ENCODE measurements at regions not wholly inside any gene's neighbourhood (a gene's known extent, or its start where the extent isn't known, plus 50 kb on each side); places are given as distances from the start of the nearest gene placed in this dataset.

GRCh38 chr2:58387701-58388100 lies 146.6 kb upstream of the FANCL start:
- H2BK20ac ChIP-seq (ENCODE audit: low read length) = no peak overlapping the region
- no peak overlapping the region for H2BK120ac ChIP-seq (replicated peaks; ENCODE audit: low read depth, low read length)
- 92% methylated on average over 1 of the region's 1 CpG; no CpG with 5 or more reads in 1 of the 2 experiments for WGBS, 2 experiments (ENCODE audit: extremely low coverage in 1 of 2, insufficient coverage in 1 of 2, insufficient read length in 1 of 2, insufficient replicate concordance in 2 of 2, low coverage in 1 of 2, low lambda C conversion rate in 2 of 2, missing lambda C conversion rate in 1 of 2)
- no peak overlapping the region for H3K56ac ChIP-seq (replicated peaks; ENCODE audit: insufficient read length, low read depth, low read length)
- no peaks in the 10 kb centered on the region for H3K36me3 ChIP-seq (ENCODE audit: control insufficient read depth in 2 of 4, insufficient read depth in 4 of 4, low read length in 3 of 4)
- no peak overlapping the region for H3K27ac ChIP-seq (ENCODE audit: low read depth, low read length)
- FAIRE-seq = no peak
- H3K4me2 ChIP-seq (ENCODE audit: insufficient read depth in 1 of 2, low read depth in 2 of 2, low read length in 2 of 2) = peak overlapping the region in 1 of 2 experiments; percentile 20; a peak in 1 of 4 replicates
- no peak overlapping the region for H4K8ac ChIP-seq (ENCODE audit: extremely low read depth, insufficient read depth, low read length)
- H3K23ac ChIP-seq (ENCODE audit: insufficient read length) = no peak overlapping the region
- no peak overlapping the region for H3K4ac ChIP-seq (replicated peaks; ENCODE audit: insufficient read length, low read depth, low read length)
- ChIA-PET CTCF (ENCODE audit: partially characterized antibody) (interaction anchor here (0.9 to 1.9 kb wide), 3 partner anchors 30 to 628 kb away, joined by 3 to 5 read pairs (median 4); no protein-coding TSS in a partner anchor), POLR2A (ENCODE audit: partially characterized antibody) (interaction anchor here (0.9 to 1.0 kb wide), 2 partner anchors 16 to 40 kb away, joined by 3 to 4 read pairs; no protein-coding TSS in a partner anchor)
- H4K5ac ChIP-seq (ENCODE audit: insufficient read length, low read depth, low read length) = no peak overlapping the region
- peaks cover 0 to 3% (median 1%) of the 10 kb centered on the region in 4 experiments; a peak in 3 of 7 replicates for H3K4me1 ChIP-seq (replicated peaks in 1 of 4; ENCODE audit: control insufficient read depth in 3 of 4, insufficient read depth in 4 of 4, low read length in 3 of 4)
- H2BK15ac ChIP-seq (ENCODE audit: low read length) = no peak overlapping the region
- TF ChIP-seq CTCF (IDR thresholded peaks at IDR 0.05; ENCODE audit: control extremely low read depth in 1 of 3, insufficient read depth in 1 of 3, low read depth in 1 of 3, low read length in 3 of 3) = no peak
- no peak for TF ChIP-seq KDM5A (IDR thresholded peaks at IDR 0.05; ENCODE audit: low read length)
- no peak for TF ChIP-seq BACH1 (IDR thresholded peaks at IDR 0.05; ENCODE audit: low read length)
- no peak for TF ChIP-seq CREB1 (IDR thresholded peaks at IDR 0.05)
- no peak for TF ChIP-seq RAD21 (IDR thresholded peaks at IDR 0.05 in 1 of 2, conservative IDR thresholded peaks at IDR 0.05 in 1 of 2; ENCODE audit: low read depth in 2 of 2, low read length in 2 of 2)
- no peak overlapping the region for H3K18ac ChIP-seq (ENCODE audit: extremely low read depth, low read length)
- H3K27me3 ChIP-seq (replicated peaks in 1 of 4; ENCODE audit: control insufficient read depth in 3 of 4, extremely low read depth in 1 of 4, insufficient read depth in 3 of 4, low read length in 3 of 4) = no peaks in the 10 kb centered on the region
- H3K9me3 ChIP-seq (ENCODE audit: insufficient read depth in 2 of 2, low read depth in 1 of 2, low read length in 1 of 2) = no peaks in the 10 kb centered on the region
- H4K20me1 ChIP-seq (replicated peaks in 1 of 2; ENCODE audit: control insufficient read depth in 1 of 2, insufficient read depth in 2 of 2, low read length in 2 of 2) = no peaks in the 10 kb centered on the region
- H2AFZ ChIP-seq (ENCODE audit: low read length) = no peak overlapping the region
- no peak overlapping the region for H2BK5ac ChIP-seq (ENCODE audit: low read depth, low read length)
- no peak overlapping the region for H2AK5ac ChIP-seq (ENCODE audit: low read depth, low read length)
- H3K14ac ChIP-seq (ENCODE audit: insufficient read length) = no peak overlapping the region
- no peak overlapping the region for H4K91ac ChIP-seq (replicated peaks; ENCODE audit: insufficient read length, low read length)
- DNase-seq (ENCODE audit: low read depth in 1 of 2, low spot score in 2 of 2) = no peak
- H3K79me2 ChIP-seq (ENCODE audit: control insufficient read depth in 1 of 2, insufficient read depth in 2 of 2, low read length in 2 of 2) = no peaks in the 10 kb centered on the region
- no peak overlapping the region for H3K4me3 ChIP-seq (ENCODE audit: extremely low read depth in 1 of 4, insufficient read depth in 2 of 4, low read depth in 3 of 4, low read length in 4 of 4)
- no peak overlapping the region for H2BK12ac ChIP-seq (ENCODE audit: low read depth, low read length)
- H3K23me2 ChIP-seq (ENCODE audit: low read depth, low read length) = no peaks in the 10 kb centered on the region
- H3K79me1 ChIP-seq (ENCODE audit: low read depth, low read length) = no peaks in the 10 kb centered on the region
- H3K9ac ChIP-seq (replicated peaks in 1 of 4; ENCODE audit: extremely low read depth in 1 of 4, low read depth in 3 of 4, low read length in 3 of 4) = no peak overlapping the region
